Transverse colon (tissue), 4 donors: ENCODE measurements at regions not wholly inside any gene's neighbourhood (a gene's known extent, or its start where the extent isn't known, plus 50 kb on each side); places are given as distances from the start of the nearest gene placed in this dataset.

Experiments used
- DNase-seq: peaks from one replicate; pipeline ENCODE4 v3.0.0-alpha.2; 2019
- H3K27ac ChIP-seq, 4 donors: fragments of 200-600 bp; sonication (generic); 2 replicates each; pipeline ENCODE4 v1.5.1; 2016 to 2018; ENCODE audit warnings: inconsistent platforms in 4 of 4
- H3K27me3 ChIP-seq: fragments of 200-600 bp; sonication (generic); 2 replicates; pipeline ENCODE4 v1.5.1; 2017; ENCODE audit warnings: inconsistent platforms
- H3K36me3 ChIP-seq, 4 donors: fragments of 200-600 bp; sonication (generic); 2 replicates each; pipeline ENCODE4 v1.5.1; 2017 to 2019; ENCODE audit warnings: inconsistent platforms in 4 of 4
- H3K4me1 ChIP-seq, 4 donors: fragments of 200-600 bp; sonication (generic); 2 replicates each; pipeline ENCODE4 v1.5.1; 2017 to 2020; ENCODE audit warnings: inconsistent platforms in 4 of 4
- H3K4me3 ChIP-seq, 4 donors: fragments of 200-600 bp; sonication (generic); 1 replicate in 1 of 4; 2 replicates in 3 of 4; pipeline versions ENCODE4 v1.5.1 to v1.6.1; 2017 to 2019; ENCODE audit warnings: inconsistent platforms in 4 of 4
- H3K9me3 ChIP-seq, 2 donors: fragments of 200-600 bp; sonication (generic); 2 replicates each; pipeline ENCODE4 v1.5.1; 2017 to 2019; ENCODE audit warnings: inconsistent platforms in 2 of 2
- EP300 ChIP-seq: sonication (generic); formaldehyde crosslinking; IDR thresholded peaks from one replicate; pipeline ENCODE4 v1.6.1; 2017; ENCODE audit warnings: antibody characterized with exemption, low read depth
- POLR2A ChIP-seq: fragments of 450-650 bp; IDR thresholded peaks from one replicate; pipeline ENCODE4 v1.6.1; 2016; ENCODE audit warnings: antibody characterized with exemption, mild to moderate bottlenecking, moderate library complexity
- POLR2AphosphoS5 ChIP-seq, 3 donors: sonication (generic); formaldehyde crosslinking; IDR thresholded peaks; one replicate each; pipeline ENCODE4 v1.6.1; 2016; ENCODE audit warnings: antibody characterized with exemption in 3 of 3
- WGBS, 2 donors: methylation state at CpG; one replicate each; pipeline ENCODE4 v1.1.5; 2018; ENCODE audit warnings: low coverage in 1 of 2; 5-methylcytosine and 5-hydroxymethylcytosine counted together
- in situ Hi-C, 4 donors: fragments of 200-750 bp; cut with MboI; loops; one replicate each; pipeline versions ENCODE4 v1.15.0 to v1.15.1; 2017; ENCODE audit warnings: low sequenced_read_pairs in 3 of 4, low pct_ligation_motif_present in 1 of 4, low pct_unique_long_range_greater_than_20kb in 1 of 4
- intact Hi-C: fragments of 100-400 bp; cut with DNase I; formaldehyde crosslinking; loops from one replicate; pipeline ENCODE4 v1.15.1; 2023; ENCODE audit warnings: low total_unique reads
- TF ChIP-seq, protein P1 (sequence below), 5 experiments: fragments of 200-600 bp in 3 of 5; fragments of 450-650 bp in 2 of 5; sonication (generic) in 3 of 5; IDR thresholded peaks; 1 replicate in 2 of 5; 2 replicates in 3 of 5; pipeline ENCODE4 v1.5.1; 2016 to 2017; ENCODE audit warnings: antibody characterized with exemption in 5 of 5, inconsistent platforms in 3 of 5, mild to moderate bottlenecking in 2 of 5, moderate library complexity in 1 of 5

DNA sequence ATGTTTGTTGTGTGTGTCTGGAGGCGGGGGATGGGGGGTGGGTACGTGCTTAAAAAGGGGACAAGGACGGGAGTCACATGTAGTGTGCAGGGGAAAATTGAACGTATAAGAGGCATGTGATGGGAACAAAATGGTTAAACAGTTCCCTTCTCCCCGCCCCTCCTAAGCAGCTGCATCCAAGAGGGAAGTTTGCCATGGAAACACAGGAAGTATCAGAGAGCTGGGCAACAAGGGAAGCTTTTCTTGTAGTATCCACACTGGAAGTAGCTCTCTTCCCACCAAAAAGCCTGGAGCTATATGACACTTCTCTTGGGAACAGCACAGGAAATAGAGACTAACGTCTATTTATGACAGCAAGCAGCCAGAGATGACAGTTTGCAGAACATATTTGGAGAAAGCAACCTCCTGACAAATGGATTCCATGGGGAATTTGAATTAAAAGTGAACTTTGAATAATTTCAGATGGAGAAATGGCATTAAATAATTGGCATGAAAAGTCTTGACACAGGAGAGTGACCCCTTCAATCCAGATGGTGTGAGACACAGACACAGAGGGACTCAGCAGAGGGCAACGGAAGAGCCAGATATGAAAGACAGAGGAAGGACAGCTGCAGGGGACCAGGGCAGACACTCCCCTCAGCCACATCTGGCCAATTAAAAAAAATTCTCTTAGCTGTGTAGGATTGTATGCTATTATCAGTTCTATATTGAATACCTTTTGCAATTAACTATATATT lies 294.2 kb upstream of the TBL1XR1 start:
- intact Hi-C loops = no loop called here
- Histone ChIP-seq H3K36me3 (no peaks in the 10 kb centered on the region), H3K4me3 (no peak overlapping the region), H3K4me1 (peaks cover 0 to 5% (median 2%) of the 10 kb centered on the region in 4 donors), H3K27me3 (no peaks in the 10 kb centered on the region), H3K27ac (peak overlapping the region in 3 of 4 donors; percentile 2 to 25 (median 7)), H3K9me3 (no peaks in the 10 kb centered on the region)
- DNase-seq = no peak
- WGBS, 2 donors = 50 to 62% methylated on average over 7 of the region's 7 CpGs
- TF ChIP-seq EP300 = no peak
- TF ChIP-seq, protein P1, sequence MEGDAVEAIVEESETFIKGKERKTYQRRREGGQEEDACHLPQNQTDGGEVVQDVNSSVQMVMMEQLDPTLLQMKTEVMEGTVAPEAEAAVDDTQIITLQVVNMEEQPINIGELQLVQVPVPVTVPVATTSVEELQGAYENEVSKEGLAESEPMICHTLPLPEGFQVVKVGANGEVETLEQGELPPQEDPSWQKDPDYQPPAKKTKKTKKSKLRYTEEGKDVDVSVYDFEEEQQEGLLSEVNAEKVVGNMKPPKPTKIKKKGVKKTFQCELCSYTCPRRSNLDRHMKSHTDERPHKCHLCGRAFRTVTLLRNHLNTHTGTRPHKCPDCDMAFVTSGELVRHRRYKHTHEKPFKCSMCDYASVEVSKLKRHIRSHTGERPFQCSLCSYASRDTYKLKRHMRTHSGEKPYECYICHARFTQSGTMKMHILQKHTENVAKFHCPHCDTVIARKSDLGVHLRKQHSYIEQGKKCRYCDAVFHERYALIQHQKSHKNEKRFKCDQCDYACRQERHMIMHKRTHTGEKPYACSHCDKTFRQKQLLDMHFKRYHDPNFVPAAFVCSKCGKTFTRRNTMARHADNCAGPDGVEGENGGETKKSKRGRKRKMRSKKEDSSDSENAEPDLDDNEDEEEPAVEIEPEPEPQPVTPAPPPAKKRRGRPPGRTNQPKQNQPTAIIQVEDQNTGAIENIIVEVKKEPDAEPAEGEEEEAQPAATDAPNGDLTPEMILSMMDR (IDR thresholded peaks at IDR 0.05) = no peak
- in situ Hi-C loops = no loop called here

DNA sequence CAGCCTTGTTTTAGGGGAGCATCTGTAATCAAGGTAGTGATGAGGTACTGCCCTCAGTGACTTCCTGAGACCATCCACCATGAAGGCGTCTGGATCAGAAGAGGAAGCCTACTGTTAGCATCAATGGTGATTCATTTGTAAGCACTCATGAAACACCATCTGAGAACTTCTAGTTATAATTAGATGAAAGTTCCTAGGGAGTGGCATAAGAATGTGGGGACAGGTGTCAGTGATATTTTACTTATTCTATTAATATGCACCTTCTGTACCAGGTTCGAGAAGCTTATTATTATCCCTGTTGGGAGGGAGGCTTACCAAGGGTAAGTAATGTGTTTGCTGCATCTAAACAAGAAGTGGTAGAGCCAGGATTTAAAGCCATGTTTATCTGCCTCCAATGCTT lies 295.8 kb upstream of the TBL1XR1 start:
- peaks cover 0 to 5% (median 2%) of the 10 kb centered on the region in 4 donors for H3K4me1 ChIP-seq
- TF ChIP-seq POLR2A (no peak), POLR2AphosphoS5 (IDR thresholded peaks at IDR 0.05) (no peak), EP300 (no peak)
- TF ChIP-seq, protein P1 (IDR thresholded peaks at IDR 0.05) = no peak
- intact Hi-C loops (no loop called here), in situ Hi-C loops (no loop called here)
- WGBS, 2 donors = 87 to 100% methylated on average over 2 of the region's 2 CpGs
- no peaks in the 10 kb centered on the region for H3K27me3 ChIP-seq
- no peak overlapping the region for H3K4me3 ChIP-seq
- H3K27ac ChIP-seq = no peak overlapping the region
- H3K36me3 ChIP-seq = no peaks in the 10 kb centered on the region
- H3K9me3 ChIP-seq = no peaks in the 10 kb centered on the region
- DNase-seq = no peak

GRCh38 chr3:177494216-177494615 lies 296.9 kb upstream of the TBL1XR1 start:
- WGBS, 2 donors = 90% methylated on average over 3 of the region's 3 CpGs; no CpG with 5 or more reads in 1 of the 2 donors
- no peak for DNase-seq
- TF ChIP-seq EP300 (no peak), POLR2A (no peak)
- Histone ChIP-seq H3K27me3 (no peaks in the 10 kb centered on the region), H3K4me3 (no peak overlapping the region), H3K36me3 (no peaks in the 10 kb centered on the region), H3K27ac (no peak overlapping the region), H3K4me1 (peaks cover 0 to 5% (median 2%) of the 10 kb centered on the region in 4 donors), H3K9me3 (no peaks in the 10 kb centered on the region)
- in situ Hi-C loops = no loop called here
- intact Hi-C loops = no loop called here

DNA sequence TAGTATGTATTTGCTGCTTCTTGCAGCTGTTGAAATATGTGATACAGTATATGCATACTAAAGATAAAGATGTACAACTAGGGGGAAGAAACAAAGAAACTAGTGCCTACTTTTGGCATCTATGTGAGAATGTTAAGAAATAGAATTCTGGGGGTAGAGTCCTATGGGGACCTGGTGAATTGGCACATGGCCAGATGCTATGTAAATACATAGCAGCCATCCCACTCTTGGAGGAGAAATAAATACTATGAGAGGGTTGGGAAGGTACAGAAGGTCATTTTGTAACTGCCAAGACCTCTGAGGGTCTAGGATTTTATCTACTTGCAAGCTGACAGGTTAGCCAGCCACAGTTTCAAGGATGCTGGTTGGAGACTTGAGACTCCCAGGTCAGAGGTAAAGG lies 298.3 kb upstream of the TBL1XR1 start:
- H3K27me3 ChIP-seq = no peaks in the 10 kb centered on the region
- no peak for DNase-seq
- intact Hi-C loops = no loop called here
- peaks cover 0 to 5% (median 2%) of the 10 kb centered on the region in 4 donors for H3K4me1 ChIP-seq
- TF ChIP-seq, protein P1 (IDR thresholded peaks at IDR 0.05) = no peak
- TF ChIP-seq POLR2AphosphoS5 (IDR thresholded peaks at IDR 0.05) (no peak), EP300 (no peak), POLR2A (no peak)
- no peak overlapping the region for H3K4me3 ChIP-seq
- H3K36me3 ChIP-seq = no peaks in the 10 kb centered on the region
- in situ Hi-C loops = no loop called here
- H3K27ac ChIP-seq = no peak overlapping the region
- no peaks in the 10 kb centered on the region for H3K9me3 ChIP-seq
